ENCODE measurements at regions not wholly inside any gene's neighbourhood (a gene's known extent, or its start where the extent isn't known, plus 50 kb on each side); places are given as distances from the start of the nearest gene placed in this dataset.
"Not testable (repeated sequence)": the region's sequence is repeated elsewhere in the genome, so short reads cannot be mapped to it uniquely, and the experiment has no call there.

DNA sequence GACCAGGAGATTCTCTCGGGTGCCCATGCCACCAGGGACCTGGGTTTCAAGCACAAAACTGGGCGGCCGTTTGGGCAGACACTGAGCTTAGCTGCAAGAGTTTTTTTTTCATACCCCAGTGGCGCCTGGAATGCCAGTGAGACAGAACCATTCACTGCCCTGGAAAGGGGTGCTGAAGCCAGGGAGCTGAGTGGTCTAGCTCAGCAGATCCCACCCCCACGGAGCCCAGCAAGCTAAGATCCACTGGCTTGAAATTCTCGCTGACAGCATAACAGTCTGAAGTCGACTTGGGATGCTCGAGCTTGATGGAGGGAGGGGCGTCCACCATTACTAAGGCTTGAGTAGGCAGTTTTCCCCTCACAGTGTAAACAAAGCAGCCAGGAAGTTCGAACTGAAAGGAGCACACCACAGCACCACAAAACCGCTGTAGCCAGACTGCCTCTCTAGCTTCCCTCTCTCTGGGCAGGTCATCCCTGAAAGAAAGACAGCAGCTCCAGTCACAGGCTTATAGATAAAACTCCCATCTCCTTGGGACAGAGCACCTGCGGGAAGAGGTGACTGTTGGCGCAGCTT is 157.7 kb downstream of the GIPC2 start:
- H3K27me3 ChIP-seq (ENCODE audit: control insufficient read depth, insufficient read depth, low read length, poor library complexity, severe bottlenecking); H3K27ac ChIP-seq (ENCODE audit: insufficient read depth, low read depth, low read length, poor library complexity, severe bottlenecking); H3K4me3 ChIP-seq (ENCODE audit: insufficient read depth, low read depth, low read length); H3K4me1 ChIP-seq (ENCODE audit: control insufficient read depth, insufficient read depth, low read length); H3K36me3 ChIP-seq (ENCODE audit: control insufficient read depth, insufficient read depth, low read length); H3K9me3 ChIP-seq (ENCODE audit: control insufficient read depth, low read length): not testable (repeated sequence)
- 76 to 82% methylated on average over 13 of the region's 13 CpGs for WGBS, 2 experiments

DNA sequence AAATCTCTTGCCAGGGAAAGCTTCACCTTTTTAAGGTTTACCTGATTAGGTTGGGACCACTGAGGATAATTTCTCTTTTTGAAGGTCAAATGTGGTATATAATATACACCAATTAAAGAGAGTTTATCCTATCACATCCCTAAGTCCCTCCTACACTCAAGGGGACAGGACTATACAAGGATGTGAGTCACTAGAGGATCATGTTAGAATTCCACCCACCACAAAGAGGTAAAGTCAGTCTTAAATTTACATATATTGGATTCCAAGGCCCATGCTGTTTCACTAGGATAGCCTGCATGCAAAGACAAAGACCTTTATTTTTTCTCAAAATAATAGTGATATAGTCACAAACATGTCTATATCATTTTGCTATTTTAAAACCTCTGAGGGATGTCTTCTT is 164.4 kb downstream of the GIPC2 start:
- Histone ChIP-seq H3K27ac (ENCODE audit: insufficient read depth, low read depth, low read length, poor library complexity, severe bottlenecking) (no peak overlapping the region), H3K9me3 (ENCODE audit: control insufficient read depth, low read length) (no peaks in the 10 kb centered on the region), H3K36me3 (ENCODE audit: control insufficient read depth, insufficient read depth, low read length) (no peaks in the 10 kb centered on the region), H3K4me3 (ENCODE audit: insufficient read depth, low read depth, low read length) (no peak overlapping the region), H3K27me3 (ENCODE audit: control insufficient read depth, insufficient read depth, low read length, poor library complexity, severe bottlenecking) (no peaks in the 10 kb centered on the region), H3K4me1 (ENCODE audit: control insufficient read depth, insufficient read depth, low read length) (no peaks in the 10 kb centered on the region)

- Histone ChIP-seq H3K27ac (ENCODE audit: insufficient read depth, low read depth, low read length, poor library complexity, severe bottlenecking) (no peak overlapping the region), H3K4me3 (ENCODE audit: insufficient read depth, low read depth, low read length) (no peak overlapping the region), H3K36me3 (ENCODE audit: control insufficient read depth, insufficient read depth, low read length) (no peaks in the 10 kb centered on the region), H3K27me3 (ENCODE audit: control insufficient read depth, insufficient read depth, low read length, poor library complexity, severe bottlenecking) (no peaks in the 10 kb centered on the region), H3K9me3 (ENCODE audit: control insufficient read depth, low read length) (no peaks in the 10 kb centered on the region), H3K4me1 (ENCODE audit: control insufficient read depth, insufficient read depth, low read length) (no peaks in the 10 kb centered on the region)
- 90 to 92% methylated on average over 7 of the region's 7 CpGs for WGBS, 2 experiments
These were observed 165.8 kb downstream of the GIPC2 start for GRCh38 chr1:78211483-78212092.

- no peaks in the 10 kb centered on the region for H3K36me3 ChIP-seq (ENCODE audit: control insufficient read depth, insufficient read depth, low read length)
- H3K27me3 ChIP-seq (ENCODE audit: control insufficient read depth, insufficient read depth, low read length, poor library complexity, severe bottlenecking) = no peaks in the 10 kb centered on the region
- H3K4me1 ChIP-seq (ENCODE audit: control insufficient read depth, insufficient read depth, low read length) = no peaks in the 10 kb centered on the region
- WGBS, 2 experiments = 84 to 91% methylated on average over 4 of the region's 4 CpGs
- H3K9me3 ChIP-seq (ENCODE audit: control insufficient read depth, low read length) = no peaks in the 10 kb centered on the region
- H3K27ac ChIP-seq (ENCODE audit: insufficient read depth, low read depth, low read length, poor library complexity, severe bottlenecking) = no peak overlapping the region
- no peak overlapping the region for H3K4me3 ChIP-seq (ENCODE audit: insufficient read depth, low read depth, low read length)
These were observed 168.6 kb downstream of the GIPC2 start for GRCh38 chr1:78214334-78214733.

DNA sequence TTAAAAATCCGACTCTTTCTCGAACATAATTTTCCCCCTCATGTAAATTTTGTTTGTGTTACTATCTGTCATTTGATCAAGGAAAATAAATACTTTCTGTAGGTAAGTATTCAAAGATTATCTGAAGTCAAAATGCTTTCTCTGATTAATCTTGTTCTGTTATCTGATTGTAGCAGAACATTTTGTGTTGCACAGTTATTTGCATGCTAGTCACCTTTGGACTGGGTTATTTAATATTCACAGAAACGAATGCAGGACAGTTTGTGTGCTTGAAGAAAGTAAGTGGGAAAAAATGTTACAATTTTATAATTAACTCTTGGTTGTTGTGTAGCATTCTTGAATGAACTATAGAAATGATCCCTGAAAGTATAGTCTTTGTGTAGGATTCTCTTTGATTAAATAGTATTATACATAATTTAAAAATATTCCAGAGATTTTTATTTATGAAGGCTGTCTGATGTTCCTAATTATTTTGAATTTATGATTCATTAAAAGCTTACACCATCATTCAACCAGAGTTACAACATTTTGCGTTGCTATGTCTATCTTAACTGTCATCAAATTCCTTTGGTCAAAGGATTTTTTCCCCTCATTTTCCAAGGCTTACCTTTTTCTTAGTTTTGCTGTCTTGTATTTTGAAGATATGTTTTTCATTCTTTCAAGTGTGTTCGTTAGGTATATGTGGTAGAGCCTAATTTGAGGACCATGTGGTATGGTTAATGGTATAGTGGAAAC is 176.6 kb downstream of the GIPC2 start:
- 88 to 92% methylated on average over 3 to 4 of the region's 5 CpGs for WGBS, 2 experiments
- Histone ChIP-seq H3K4me1 (ENCODE audit: control insufficient read depth, insufficient read depth, low read length) (peaks cover 10% of the 10 kb centered on the region), H3K9me3 (ENCODE audit: control insufficient read depth, low read length) (no peaks in the 10 kb centered on the region), H3K27ac (ENCODE audit: insufficient read depth, low read depth, low read length, poor library complexity, severe bottlenecking) (no peak overlapping the region), H3K4me3 (ENCODE audit: insufficient read depth, low read depth, low read length) (no peak overlapping the region), H3K27me3 (ENCODE audit: control insufficient read depth, insufficient read depth, low read length, poor library complexity, severe bottlenecking) (no peaks in the 10 kb centered on the region), H3K36me3 (ENCODE audit: control insufficient read depth, insufficient read depth, low read length) (no peaks in the 10 kb centered on the region)

GRCh38 chr1:78222960-78223358 is 177.2 kb downstream of the GIPC2 start:
- Histone ChIP-seq H3K27ac (ENCODE audit: insufficient read depth, low read depth, low read length, poor library complexity, severe bottlenecking) (no peak overlapping the region), H3K36me3 (ENCODE audit: control insufficient read depth, insufficient read depth, low read length) (no peaks in the 10 kb centered on the region), H3K4me3 (ENCODE audit: insufficient read depth, low read depth, low read length) (no peak overlapping the region), H3K9me3 (ENCODE audit: control insufficient read depth, low read length) (no peaks in the 10 kb centered on the region), H3K27me3 (ENCODE audit: control insufficient read depth, insufficient read depth, low read length, poor library complexity, severe bottlenecking) (no peaks in the 10 kb centered on the region), H3K4me1 (ENCODE audit: control insufficient read depth, insufficient read depth, low read length) (peaks cover 10% of the 10 kb centered on the region)

- Histone ChIP-seq H3K36me3 (ENCODE audit: control insufficient read depth, insufficient read depth, low read length) (no peaks in the 10 kb centered on the region), H3K9me3 (ENCODE audit: control insufficient read depth, low read length) (no peaks in the 10 kb centered on the region), H3K27me3 (ENCODE audit: control insufficient read depth, insufficient read depth, low read length, poor library complexity, severe bottlenecking) (no peaks in the 10 kb centered on the region), H3K27ac (ENCODE audit: insufficient read depth, low read depth, low read length, poor library complexity, severe bottlenecking) (no peak overlapping the region), H3K4me1 (ENCODE audit: control insufficient read depth, insufficient read depth, low read length) (peaks cover 10% of the 10 kb centered on the region), H3K4me3 (ENCODE audit: insufficient read depth, low read depth, low read length) (no peak overlapping the region)
- 91 to 92% methylated on average over 6 of the region's 6 CpGs for WGBS, 2 experiments
These were observed 177.8 kb downstream of the GIPC2 start for GRCh38 chr1:78223417-78224215.

GRCh38 chr1:78224246-78224785 is 178.6 kb downstream of the GIPC2 start:
- Histone ChIP-seq H3K27me3 (ENCODE audit: control insufficient read depth, insufficient read depth, low read length, poor library complexity, severe bottlenecking) (no peaks in the 10 kb centered on the region), H3K36me3 (ENCODE audit: control insufficient read depth, insufficient read depth, low read length) (no peaks in the 10 kb centered on the region), H3K4me1 (ENCODE audit: control insufficient read depth, insufficient read depth, low read length) (peaks cover 10% of the 10 kb centered on the region), H3K27ac (ENCODE audit: insufficient read depth, low read depth, low read length, poor library complexity, severe bottlenecking) (no peak overlapping the region), H3K9me3 (ENCODE audit: control insufficient read depth, low read length) (no peaks in the 10 kb centered on the region), H3K4me3 (ENCODE audit: insufficient read depth, low read depth, low read length) (no peak overlapping the region)

DNA sequence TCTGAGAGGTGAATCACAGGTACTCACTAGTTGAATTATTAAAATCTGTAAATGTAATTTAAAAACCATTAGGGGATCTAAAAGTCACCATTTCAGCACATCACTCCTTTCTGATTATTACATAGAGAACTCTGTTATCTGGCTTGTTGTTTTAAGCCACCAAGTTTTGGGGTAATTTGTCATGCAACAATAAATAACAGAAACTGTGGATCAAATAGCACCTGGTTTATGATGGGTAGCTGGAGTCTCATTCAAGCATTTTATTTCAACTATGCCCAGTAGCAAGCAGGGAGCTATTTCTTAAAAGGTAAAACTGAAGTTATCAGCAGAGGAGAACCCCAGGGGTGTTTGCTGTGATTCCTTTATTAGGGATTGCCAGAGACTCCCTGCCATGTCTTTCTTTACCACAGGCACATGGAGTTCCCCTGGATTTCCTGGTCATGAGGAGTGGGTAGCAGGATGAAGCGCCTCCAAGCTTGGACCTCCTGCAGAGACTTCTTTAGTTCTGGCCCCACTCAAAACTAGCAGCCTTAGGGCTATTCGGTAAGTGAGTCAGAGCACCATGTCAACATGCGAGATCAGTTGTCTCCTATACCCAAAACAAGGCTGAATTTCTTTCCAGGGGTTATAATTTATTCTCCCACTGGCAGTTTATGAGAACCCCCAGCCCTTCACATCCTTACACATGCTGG is 179.2 kb downstream of the GIPC2 start:
- Histone ChIP-seq H3K9me3 (ENCODE audit: control insufficient read depth, low read length) (no peaks in the 10 kb centered on the region), H3K36me3 (ENCODE audit: control insufficient read depth, insufficient read depth, low read length) (no peaks in the 10 kb centered on the region), H3K27me3 (ENCODE audit: control insufficient read depth, insufficient read depth, low read length, poor library complexity, severe bottlenecking) (no peaks in the 10 kb centered on the region), H3K4me1 (ENCODE audit: control insufficient read depth, insufficient read depth, low read length) (peaks cover 10% of the 10 kb centered on the region), H3K27ac (ENCODE audit: insufficient read depth, low read depth, low read length, poor library complexity, severe bottlenecking) (no peak overlapping the region), H3K4me3 (ENCODE audit: insufficient read depth, low read depth, low read length) (no peak overlapping the region)
- 9 to 13% methylated on average over 3 of the region's 3 CpGs for WGBS, 2 experiments

Measured in ectodermal cell (in vitro differentiated cells).